ENCODE measurements at regions not wholly inside any gene's neighbourhood (a gene's known extent, or its start where the extent isn't known, plus 50 kb on each side); places are given as distances from the start of the nearest gene placed in this dataset.

- intact Hi-C loops (cut with micrococcal nuclease; ENCODE audit: unreplicated experiment), result no loop called here
- Histone ChIP-seq H3K4me2 (ENCODE audit: low read length) (no peak overlapping the region), H3K4me1 (ENCODE audit: insufficient read depth, low read length, poor library complexity, severe bottlenecking) (no peaks in the 10 kb centered on the region), H3K79me2 (ENCODE audit: insufficient read depth, low read depth, low read length) (no peaks in the 10 kb centered on the region), H3K4me3 (ENCODE audit: low read depth, low read length, poor library complexity, severe bottlenecking) (no peak overlapping the region), H3K9me3 (ENCODE audit: low read length) (no peaks in the 10 kb centered on the region), H3K36me3 (ENCODE audit: insufficient read depth, low read length) (no peaks in the 10 kb centered on the region), H3K27ac (ENCODE audit: low read depth, low read length, poor library complexity, severe bottlenecking) (no peak overlapping the region), H2AFZ (ENCODE audit: low read length) (no peak overlapping the region), H4K20me1 (ENCODE audit: insufficient read depth, low read length) (no peaks in the 10 kb centered on the region), H3K9me2 (ENCODE audit: insufficient read depth, low read length) (no peaks in the 10 kb centered on the region)
- no TSS peak for BruUV-seq (replicated peaks)
- ChIA-PET POLR2A (interaction anchor here (1.5 kb wide), 1 partner anchor 36 kb away, joined by 3 read pairs; no protein-coding TSS in a partner anchor), CTCF (ENCODE audit: unreplicated experiment) (no interaction called here)
- DNase-seq (ENCODE audit: low spot score), result no peak
- TF ChIP-seq EZH2phosphoT487 (IDR thresholded peaks at IDR 0.05; ENCODE audit: borderline replicate concordance, low read depth, low read length) (no peak), CTCF (conservative IDR thresholded peaks at IDR 0.05; ENCODE audit: low read length) (no peak)
Observed at GRCh38 chr11:45461514-45461913, 175.4 kb upstream of the SYT13 start.

- no peaks in the 10 kb centered on the region for H4K20me1 ChIP-seq (ENCODE audit: insufficient read depth, low read length)
- TF ChIP-seq CTCF (conservative IDR thresholded peaks at IDR 0.05; ENCODE audit: low read length) (no peak), EZH2phosphoT487 (IDR thresholded peaks at IDR 0.05; ENCODE audit: borderline replicate concordance, low read depth, low read length) (no peak)
- DNase-seq (ENCODE audit: low spot score), result no peak
- ChIA-PET CTCF (ENCODE audit: unreplicated experiment) (no interaction called here), POLR2A (no interaction called here)
- H3K36me3 ChIP-seq (ENCODE audit: insufficient read depth, low read length), result no peaks in the 10 kb centered on the region
- no peaks in the 10 kb centered on the region for H3K9me2 ChIP-seq (ENCODE audit: insufficient read depth, low read length)
- H3K4me2 ChIP-seq (ENCODE audit: low read length), result no peak overlapping the region
- no TSS peak for BruUV-seq (replicated peaks)
- H3K9me3 ChIP-seq (ENCODE audit: low read length), result no peaks in the 10 kb centered on the region
- no peaks in the 10 kb centered on the region for H3K4me1 ChIP-seq (ENCODE audit: insufficient read depth, low read length, poor library complexity, severe bottlenecking)
- intact Hi-C loops (cut with micrococcal nuclease; ENCODE audit: unreplicated experiment), result no loop called here
- H3K79me2 ChIP-seq (ENCODE audit: insufficient read depth, low read depth, low read length), result no peaks in the 10 kb centered on the region
- H2AFZ ChIP-seq (ENCODE audit: low read length), result no peak overlapping the region
- H3K4me3 ChIP-seq (ENCODE audit: low read depth, low read length, poor library complexity, severe bottlenecking), result no peak overlapping the region
- H3K27ac ChIP-seq (ENCODE audit: low read depth, low read length, poor library complexity, severe bottlenecking), result no peak overlapping the region
Observed at GRCh38 chr11:45459491-45459890, 173.3 kb upstream of the SYT13 start.

DNA sequence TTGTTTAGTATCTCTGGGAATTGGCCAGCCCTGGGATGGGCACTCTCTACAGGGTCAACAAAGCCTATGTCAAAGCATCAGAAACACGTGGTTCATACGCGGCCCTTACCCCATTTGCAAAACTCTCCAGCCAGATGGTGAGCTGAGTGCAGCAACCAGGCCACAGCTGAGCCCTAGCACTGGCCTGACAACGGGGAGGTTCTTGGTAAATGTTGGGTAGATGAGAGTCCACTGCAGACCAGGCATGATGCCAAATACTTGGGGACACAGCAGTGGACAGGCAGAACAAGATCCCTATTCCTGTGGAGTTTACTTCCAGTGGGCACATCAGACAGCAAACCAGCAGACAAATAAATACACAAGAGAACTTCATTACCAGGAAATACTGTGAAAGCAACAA, 172.1 kb upstream of the SYT13 start:
- CTCF ChIA-PET (ENCODE audit: unreplicated experiment), result no interaction called here
- H4K20me1 ChIP-seq (ENCODE audit: insufficient read depth, low read length), result no peaks in the 10 kb centered on the region
- no peaks in the 10 kb centered on the region for H3K9me3 ChIP-seq (ENCODE audit: low read length)
- TF ChIP-seq EZH2phosphoT487 (IDR thresholded peaks at IDR 0.05; ENCODE audit: borderline replicate concordance, low read depth, low read length) (no peak), CTCF (conservative IDR thresholded peaks at IDR 0.05; ENCODE audit: low read length) (no peak)
- no peaks in the 10 kb centered on the region for H3K4me1 ChIP-seq (ENCODE audit: insufficient read depth, low read length, poor library complexity, severe bottlenecking)
- no peak overlapping the region for H3K4me3 ChIP-seq (ENCODE audit: low read depth, low read length, poor library complexity, severe bottlenecking)
- POLR2A ChIA-PET, result no interaction called here
- no peak overlapping the region for H2AFZ ChIP-seq (ENCODE audit: low read length)
- H3K9me2 ChIP-seq (ENCODE audit: insufficient read depth, low read length), result no peaks in the 10 kb centered on the region
- no TSS peak for BruUV-seq (replicated peaks)
- no peak for DNase-seq (ENCODE audit: low spot score)
- no peaks in the 10 kb centered on the region for H3K79me2 ChIP-seq (ENCODE audit: insufficient read depth, low read depth, low read length)
- H3K4me2 ChIP-seq (ENCODE audit: low read length), result no peak overlapping the region
- no peak overlapping the region for H3K27ac ChIP-seq (ENCODE audit: low read depth, low read length, poor library complexity, severe bottlenecking)
- intact Hi-C loops (cut with micrococcal nuclease; ENCODE audit: unreplicated experiment), result no loop called here
- H3K36me3 ChIP-seq (ENCODE audit: insufficient read depth, low read length), result no peaks in the 10 kb centered on the region
